ENCODE measurements at regions not wholly inside any gene's neighbourhood (a gene's known extent, or its start where the extent isn't known, plus 50 kb on each side); places are given as distances from the start of the nearest gene placed in this dataset.

GRCh38 chr13:82224806-82225205 is 1657.5 kb downstream of the SLITRK1 start:
- H3K4me2 ChIP-seq (replicated peaks; ENCODE audit: extremely low read depth, low read length, poor library complexity, severe bottlenecking), result no peak overlapping the region
- no peak overlapping the region for H3K4me3 Mint-ChIP-seq
- H3K4me1 Mint-ChIP-seq, result no peaks in the 10 kb centered on the region
- H3K4me1 ChIP-seq (ENCODE audit: control insufficient read depth in 1 of 2, insufficient read depth in 2 of 2, low read length in 2 of 2), result no peaks in the 10 kb centered on the region
- no peaks in the 10 kb centered on the region for H3K36me3 ChIP-seq (replicated peaks in 1 of 2; ENCODE audit: control insufficient read depth in 1 of 2, insufficient read depth in 2 of 2, low read length in 2 of 2)
- H3K36me3 Mint-ChIP-seq, result no peaks in the 10 kb centered on the region
- no peaks in the 10 kb centered on the region for H4K20me1 ChIP-seq (ENCODE audit: insufficient read depth, low read length)
- H3K27ac Mint-ChIP-seq, result no peak overlapping the region
- no peak overlapping the region for H3K27ac ChIP-seq (ENCODE audit: low read depth in 1 of 2, low read length in 2 of 2)
- peaks cover 4 to 13% of the 10 kb centered on the region in 2 donors for H3K9me3 ChIP-seq (replicated peaks in 1 of 2; ENCODE audit: control insufficient read depth in 1 of 2, insufficient read depth in 1 of 2, low read length in 2 of 2)
- H3K4me3 ChIP-seq (replicated peaks in 1 of 3; ENCODE audit: low read depth in 2 of 3, low read length in 3 of 3), result no peak overlapping the region
- no peaks in the 10 kb centered on the region for H3K79me2 ChIP-seq (ENCODE audit: insufficient read depth, low read length)
- no peaks in the 10 kb centered on the region for H3K27me3 Mint-ChIP-seq (ENCODE audit: low read depth in 3 of 3)
- intact Hi-C loops (cut with micrococcal nuclease), result no loop called here
- WGBS (ENCODE audit: insufficient coverage), result no CpG with 5 or more reads among the region's 3 CpGs
- TF ChIP-seq, protein P1, sequence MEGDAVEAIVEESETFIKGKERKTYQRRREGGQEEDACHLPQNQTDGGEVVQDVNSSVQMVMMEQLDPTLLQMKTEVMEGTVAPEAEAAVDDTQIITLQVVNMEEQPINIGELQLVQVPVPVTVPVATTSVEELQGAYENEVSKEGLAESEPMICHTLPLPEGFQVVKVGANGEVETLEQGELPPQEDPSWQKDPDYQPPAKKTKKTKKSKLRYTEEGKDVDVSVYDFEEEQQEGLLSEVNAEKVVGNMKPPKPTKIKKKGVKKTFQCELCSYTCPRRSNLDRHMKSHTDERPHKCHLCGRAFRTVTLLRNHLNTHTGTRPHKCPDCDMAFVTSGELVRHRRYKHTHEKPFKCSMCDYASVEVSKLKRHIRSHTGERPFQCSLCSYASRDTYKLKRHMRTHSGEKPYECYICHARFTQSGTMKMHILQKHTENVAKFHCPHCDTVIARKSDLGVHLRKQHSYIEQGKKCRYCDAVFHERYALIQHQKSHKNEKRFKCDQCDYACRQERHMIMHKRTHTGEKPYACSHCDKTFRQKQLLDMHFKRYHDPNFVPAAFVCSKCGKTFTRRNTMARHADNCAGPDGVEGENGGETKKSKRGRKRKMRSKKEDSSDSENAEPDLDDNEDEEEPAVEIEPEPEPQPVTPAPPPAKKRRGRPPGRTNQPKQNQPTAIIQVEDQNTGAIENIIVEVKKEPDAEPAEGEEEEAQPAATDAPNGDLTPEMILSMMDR (IDR thresholded peaks at IDR 0.05), result no peak
- H3K27me3 ChIP-seq (ENCODE audit: control insufficient read depth in 2 of 2, insufficient read depth in 2 of 2, low read length in 2 of 2), result no peaks in the 10 kb centered on the region
- no peak for DNase-seq
- H3K9ac ChIP-seq (ENCODE audit: insufficient read depth, low read length, poor library complexity, severe bottlenecking), result no peak overlapping the region
- H2AFZ ChIP-seq (ENCODE audit: insufficient read depth, low read depth, low read length, poor library complexity, severe bottlenecking), result no peak overlapping the region
- peaks cover 3 to 15% (median 10%) of the 10 kb centered on the region in 7 donors for H3K9me3 Mint-ChIP-seq

- H3K4me3 Mint-ChIP-seq, result no peak overlapping the region
- no peak overlapping the region for H2AFZ ChIP-seq (ENCODE audit: insufficient read depth, low read depth, low read length, poor library complexity, severe bottlenecking)
- no peaks in the 10 kb centered on the region for H4K20me1 ChIP-seq (ENCODE audit: insufficient read depth, low read length)
- no peaks in the 10 kb centered on the region for H3K4me1 Mint-ChIP-seq
- WGBS (ENCODE audit: insufficient coverage), result no CpG with 5 or more reads among the region's 4 CpGs
- no peak overlapping the region for H3K4me3 ChIP-seq (replicated peaks in 1 of 3; ENCODE audit: low read depth in 2 of 3, low read length in 3 of 3)
- no peak overlapping the region for H3K4me2 ChIP-seq (replicated peaks; ENCODE audit: extremely low read depth, low read length, poor library complexity, severe bottlenecking)
- no peak overlapping the region for H3K27ac ChIP-seq (ENCODE audit: low read depth in 1 of 2, low read length in 2 of 2)
- TF ChIP-seq, protein P1 (IDR thresholded peaks at IDR 0.05), result no peak
- peaks cover 4 to 5% of the 10 kb centered on the region in 2 donors for H3K9me3 ChIP-seq (replicated peaks in 1 of 2; ENCODE audit: control insufficient read depth in 1 of 2, insufficient read depth in 1 of 2, low read length in 2 of 2)
- peaks cover 0 to 8% (median 2%) of the 10 kb centered on the region in 7 donors for H3K9me3 Mint-ChIP-seq
- H3K27ac Mint-ChIP-seq, result no peak overlapping the region
- no peaks in the 10 kb centered on the region for H3K36me3 ChIP-seq (replicated peaks in 1 of 2; ENCODE audit: control insufficient read depth in 1 of 2, insufficient read depth in 2 of 2, low read length in 2 of 2)
- no peak overlapping the region for H3K9ac ChIP-seq (ENCODE audit: insufficient read depth, low read length, poor library complexity, severe bottlenecking)
- no peak for DNase-seq
- no peaks in the 10 kb centered on the region for H3K79me2 ChIP-seq (ENCODE audit: insufficient read depth, low read length)
- intact Hi-C loops (cut with micrococcal nuclease), result no loop called here
- no peaks in the 10 kb centered on the region for H3K4me1 ChIP-seq (ENCODE audit: control insufficient read depth in 1 of 2, insufficient read depth in 2 of 2, low read length in 2 of 2)
- no peaks in the 10 kb centered on the region for H3K36me3 Mint-ChIP-seq
- H3K27me3 ChIP-seq (ENCODE audit: control insufficient read depth in 2 of 2, insufficient read depth in 2 of 2, low read length in 2 of 2), result no peaks in the 10 kb centered on the region
- no peaks in the 10 kb centered on the region for H3K27me3 Mint-ChIP-seq (ENCODE audit: low read depth in 3 of 3)
Measured at GRCh38 chr13:82221621-82222020, 1660.7 kb downstream of the SLITRK1 start.

Data from CD14-positive monocyte (primary cell).